ENCODE measurements at regions not wholly inside any gene's neighbourhood (a gene's known extent, or its start where the extent isn't known, plus 50 kb on each side); places are given as distances from the start of the nearest gene placed in this dataset.
"Not testable (repeated sequence)": the region's sequence is repeated elsewhere in the genome, so short reads cannot be mapped to it uniquely, and the experiment has no call there.

GRCh38 chr4:157776930-157777528, 395.8 kb downstream of the GASK1B start:
- DNase-seq: no peak

- no peak for DNase-seq
Measured at GRCh38 chr4:157775971-157776370, 396.9 kb downstream of the GASK1B start.

- DNase-seq: no peak
Measured at GRCh38 chr4:157772907-157773306, 399.9 kb downstream of the GASK1B start.

GRCh38 chr4:157768419-157768818, 404.4 kb downstream of the GASK1B start:
- no peak for DNase-seq

- no peak for DNase-seq
Measured at GRCh38 chr4:157763490-157763889, 409.3 kb downstream of the GASK1B start.

- no peak for DNase-seq
Measured at GRCh38 chr4:157754410-157754809, 418.4 kb downstream of the GASK1B start.

GRCh38 chr4:157751631-157752030, 421.2 kb downstream of the GASK1B start:
- no peak for DNase-seq

- DNase-seq: no peak
Measured at GRCh38 chr4:157741642-157742041, 431.2 kb downstream of the GASK1B start.

- no peak for DNase-seq
Measured at GRCh38 chr4:157739242-157739641, 433.6 kb downstream of the GASK1B start.

- DNase-seq: no peak
Measured at GRCh38 chr4:157728215-157728614, 444.6 kb downstream of the GASK1B start.

- no peak for DNase-seq
Measured at GRCh38 chr4:157727163-157727562, 445.7 kb downstream of the GASK1B start.

GRCh38 chr4:157722146-157722545, 450.7 kb downstream of the GASK1B start:
- no peak for DNase-seq

GRCh38 chr4:157713342-157713741, 459.5 kb downstream of the GASK1B start:
- DNase-seq: no peak

- DNase-seq: no peak
Measured at GRCh38 chr4:157706155-157706554, 466.7 kb downstream of the GASK1B start.

GRCh38 chr4:157702831-157703230, 470.0 kb downstream of the GASK1B start:
- no peak for DNase-seq

- no peak for DNase-seq
Measured at GRCh38 chr4:157701695-157701994, 471.2 kb downstream of the GASK1B start.

- no peak for DNase-seq
Measured at GRCh38 chr4:157700898-157701694, 471.7 kb downstream of the GASK1B start.

- no peak for DNase-seq
Measured at GRCh38 chr4:157689476-157689875, 468.9 kb downstream of the GRIA2 start.

GRCh38 chr4:157687971-157688370, 467.4 kb downstream of the GRIA2 start:
- DNase-seq: no peak

- DNase-seq: not testable (repeated sequence)
Measured at GRCh38 chr4:157679326-157679725, 458.8 kb downstream of the GRIA2 start.

GRCh38 chr4:157678478-157678877, 457.9 kb downstream of the GRIA2 start:
- no peak for DNase-seq

- DNase-seq: peak; percentile 60
Measured at GRCh38 chr4:157674699-157675098, 454.2 kb downstream of the GRIA2 start.

GRCh38 chr4:157667836-157668235, 447.3 kb downstream of the GRIA2 start:
- DNase-seq: no peak

- no peak for DNase-seq
Measured at GRCh38 chr4:157664726-157665125, 444.2 kb downstream of the GRIA2 start.

Data from femur (tissue), 1 donor.